GM12878 (cell line): ENCODE measurements at regions not wholly inside any gene's neighbourhood (a gene's known extent, or its start where the extent isn't known, plus 50 kb on each side); places are given as distances from the start of the nearest gene placed in this dataset.

ENCODE experiments used
- ATAC-seq: fragments of 200-7000 bp; cut with Tn5 transposase; 3 replicates; pipeline ENCODE4 v1.9.1; 2020; ENCODE audit warnings: mild to moderate bottlenecking, moderate library complexity
- BruUV-seq: library from RNA; stranded (reverse); fragments of 400-500 nt; replicated peaks from 2 replicates; lab custom pipeline; 2021; lab: Mats Ljungman, UMichigan
- CTCF ChIA-PET: fragments of 300-600 bp; sonication (Branson Sonifier 250); formaldehyde crosslinking; extraction: SDS; loops from one replicate; lab custom pipeline; 2021; ENCODE audit warnings: inconsistent platforms; lab: Yijun Ruan, JAX
- POLR2A ChIA-PET: fragments of 350-600 bp; formaldehyde crosslinking; extraction: SDS; loops from one replicate; lab custom pipeline; 2021; ENCODE audit warnings: inconsistent platforms; lab: Charles Lee
- RAD21 ChIA-PET: fragments of 300-600 bp; sonication (Branson Sonifier 250); formaldehyde crosslinking; loops from one replicate; lab custom pipeline; 2023; ENCODE audit warnings: antibody characterized with exemption; ENCODE audit not compliant: unreplicated experiment; lab: Charles Lee
- SMC1A ChIA-PET: fragments of 300-600 bp; sonication (Branson Sonifier 250); formaldehyde crosslinking; loops from one replicate; lab custom pipeline; 2023; ENCODE audit not compliant: unreplicated experiment, uncharacterized antibody; lab: Charles Lee
- DNase-seq: peaks from one replicate; pipeline ENCODE4 v3.0.0-alpha.2; 2011; ENCODE audit warnings: low read depth, low spot score
- FAIRE-seq: peaks from 3 replicates; lab custom pipeline; 2011; peaks lifted over from hg19 to GRCh38; lab: Jason Lieb, UNC
- H2AFZ ChIP-seq: 2 replicates; pipeline ENCODE4 v1.6.0; 2011; ENCODE audit warnings: low read depth, low read length, control low read depth; ENCODE audit not compliant: control insufficient read depth
- H3K27ac ChIP-seq: 2 replicates; pipeline ENCODE4 v1.5.1; 2011; ENCODE audit warnings: control low read depth; ENCODE audit not compliant: control insufficient read depth, insufficient read depth
- H3K27me3 ChIP-seq, 2 experiments: replicated peaks in 1 of 2; 2 replicates each; pipeline versions ENCODE4 v1.6.0 to v1.6.1; 2011; ENCODE audit warnings: low read length in 1 of 2; ENCODE audit not compliant: control insufficient read depth in 2 of 2, insufficient read depth in 2 of 2
- H3K36me3 ChIP-seq, 2 experiments: 2 replicates each; pipeline ENCODE4 v1.5.1; 2011; ENCODE audit warnings: low read length in 1 of 2; ENCODE audit not compliant: control insufficient read depth in 2 of 2, insufficient read depth in 2 of 2
- H3K4me1 ChIP-seq: 2 replicates; pipeline ENCODE4 v1.6.1; 2011; ENCODE audit warnings: mild to moderate bottlenecking, low read length, moderate library complexity, mixed read lengths; ENCODE audit not compliant: control insufficient read depth, insufficient read depth
- H3K4me2 ChIP-seq: 2 replicates; pipeline ENCODE4 v1.6.0; 2011; ENCODE audit warnings: control low read depth; ENCODE audit not compliant: control insufficient read depth, insufficient read depth
- H3K4me3 ChIP-seq: fragments of 200-600 bp; sonication (generic); 2 replicates; pipeline ENCODE4 v1.5.1; 2016
- H3K79me2 ChIP-seq: 2 replicates; pipeline ENCODE4 v1.6.0; 2011; ENCODE audit warnings: low read length; ENCODE audit not compliant: control insufficient read depth, insufficient read depth
- H3K9ac ChIP-seq: 2 replicates; pipeline ENCODE4 v1.8.0; 2011; ENCODE audit warnings: low read length, control low read depth, mixed read lengths; ENCODE audit not compliant: control insufficient read depth, insufficient read depth
- H3K9me3 ChIP-seq: replicated peaks from 3 replicates; pipeline ENCODE4 v1.5.1; 2011; ENCODE audit warnings: mild to moderate bottlenecking, low read length; ENCODE audit not compliant: control insufficient read depth, insufficient read depth
- H4K20me1 ChIP-seq: 2 replicates; pipeline ENCODE4 v1.6.0; 2011; ENCODE audit not compliant: control insufficient read depth, insufficient read depth
- BRCA1 ChIP-seq: IDR thresholded peaks from 2 replicates; pipeline ENCODE4 v1.6.1; 2011; ENCODE audit warnings: low read depth, low read length, improper control_type of control experiment
- PAX8 ChIP-seq: fragments of 450-650 bp; IDR thresholded peaks from 2 replicates; pipeline ENCODE4 v1.6.1; 2017; ENCODE audit warnings: mild to moderate bottlenecking, moderate library complexity
- POLR2AphosphoS2 ChIP-seq: IDR thresholded peaks from 2 replicates; pipeline ENCODE4 v1.6.1; 2011; ENCODE audit warnings: low read depth, mild to moderate bottlenecking, low read length, improper control_type of control experiment, moderate library complexity
- SIX5 ChIP-seq: IDR thresholded peaks from 2 replicates; pipeline ENCODE4 v1.6.1; 2011; ENCODE audit warnings: mild to moderate bottlenecking, low read depth, low read length, moderate library complexity; ENCODE audit not compliant: severe bottlenecking
- SMC3 ChIP-seq: IDR thresholded peaks from 2 replicates; pipeline ENCODE4 v1.6.1; 2011; ENCODE audit warnings: low read length, improper control_type of control experiment, borderline replicate concordance
- WGBS: methylation state at CpG from one replicate; pipeline ENCODE4 v1.1.6; 2016; ENCODE audit warnings: low lambda C conversion rate; ENCODE audit not compliant: insufficient replicate concordance, insufficient coverage; ENCODE audit errors: missing lambda C conversion rate; 5-methylcytosine and 5-hydroxymethylcytosine counted together
- in situ Hi-C: fragments of 300-500 bp; cut with MboI; formaldehyde crosslinking; loops from 9 replicates; pipeline ENCODE4 v1.14.3; 2018; ENCODE audit warnings: mixed read lengths
- intact Hi-C: fragments of 100-400 bp; cut with micrococcal nuclease; formaldehyde crosslinking; loops from one replicate; pipeline ENCODE4 v1.14.2; 2022; ENCODE audit not compliant: unreplicated experiment
- TF ChIP-seq, protein P1 (sequence below): fragments of 450-650 bp; IDR thresholded peaks from 2 replicates; pipeline ENCODE4 v1.6.1; 2017; ENCODE audit warnings: mild to moderate bottlenecking, moderate library complexity

DNA sequence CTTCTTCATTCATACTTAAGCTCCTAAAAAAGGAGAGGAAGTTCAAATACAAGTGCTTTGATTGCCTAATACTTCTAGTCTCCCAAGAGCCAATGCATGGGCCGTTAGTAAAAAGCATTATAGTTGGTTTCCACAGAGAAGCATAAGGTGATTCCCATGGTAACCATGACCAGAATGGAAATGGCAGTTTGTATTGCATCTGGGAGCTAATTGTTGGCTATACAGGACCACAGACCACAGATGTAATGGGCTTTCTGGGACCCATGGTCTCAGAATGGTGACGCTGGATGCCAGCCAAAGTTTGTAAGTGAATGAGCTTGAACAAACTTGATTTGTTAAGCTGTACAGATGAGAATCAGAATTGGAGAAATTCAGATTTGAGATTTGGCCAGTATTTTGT, 333.9 kb upstream of the C11orf87 start:
- TF ChIP-seq POLR2AphosphoS2: no peak
- TF ChIP-seq, protein P1, sequence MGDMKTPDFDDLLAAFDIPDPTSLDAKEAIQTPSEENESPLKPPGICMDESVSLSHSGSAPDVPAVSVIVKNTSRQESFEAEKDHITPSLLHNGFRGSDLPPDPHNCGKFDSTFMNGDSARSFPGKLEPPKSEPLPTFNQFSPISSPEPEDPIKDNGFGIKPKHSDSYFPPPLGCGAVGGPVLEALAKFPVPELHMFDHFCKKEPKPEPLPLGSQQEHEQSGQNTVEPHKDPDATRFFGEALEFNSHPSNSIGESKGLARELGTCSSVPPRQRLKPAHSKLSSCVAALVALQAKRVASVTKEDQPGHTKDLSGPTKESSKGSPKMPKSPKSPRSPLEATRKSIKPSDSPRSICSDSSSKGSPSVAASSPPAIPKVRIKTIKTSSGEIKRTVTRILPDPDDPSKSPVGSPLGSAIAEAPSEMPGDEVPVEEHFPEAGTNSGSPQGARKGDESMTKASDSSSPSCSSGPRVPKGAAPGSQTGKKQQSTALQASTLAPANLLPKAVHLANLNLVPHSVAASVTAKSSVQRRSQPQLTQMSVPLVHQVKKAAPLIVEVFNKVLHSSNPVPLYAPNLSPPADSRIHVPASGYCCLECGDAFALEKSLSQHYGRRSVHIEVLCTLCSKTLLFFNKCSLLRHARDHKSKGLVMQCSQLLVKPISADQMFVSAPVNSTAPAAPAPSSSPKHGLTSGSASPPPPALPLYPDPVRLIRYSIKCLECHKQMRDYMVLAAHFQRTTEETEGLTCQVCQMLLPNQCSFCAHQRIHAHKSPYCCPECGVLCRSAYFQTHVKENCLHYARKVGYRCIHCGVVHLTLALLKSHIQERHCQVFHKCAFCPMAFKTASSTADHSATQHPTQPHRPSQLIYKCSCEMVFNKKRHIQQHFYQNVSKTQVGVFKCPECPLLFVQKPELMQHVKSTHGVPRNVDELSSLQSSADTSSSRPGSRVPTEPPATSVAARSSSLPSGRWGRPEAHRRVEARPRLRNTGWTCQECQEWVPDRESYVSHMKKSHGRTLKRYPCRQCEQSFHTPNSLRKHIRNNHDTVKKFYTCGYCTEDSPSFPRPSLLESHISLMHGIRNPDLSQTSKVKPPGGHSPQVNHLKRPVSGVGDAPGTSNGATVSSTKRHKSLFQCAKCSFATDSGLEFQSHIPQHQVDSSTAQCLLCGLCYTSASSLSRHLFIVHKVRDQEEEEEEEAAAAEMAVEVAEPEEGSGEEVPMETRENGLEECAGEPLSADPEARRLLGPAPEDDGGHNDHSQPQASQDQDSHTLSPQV: no peak
- no peak for TF ChIP-seq PAX8
- no peak for TF ChIP-seq BRCA1
- TF ChIP-seq SIX5: no peak
- TF ChIP-seq SMC3: no peak
- Histone ChIP-seq H4K20me1 (no peaks in the 10 kb centered on the region), H3K4me3 (no peak overlapping the region), H2AFZ (no peak overlapping the region), H3K79me2 (no peaks in the 10 kb centered on the region), H3K4me2 (no peak overlapping the region), H3K27me3 (no peaks in the 10 kb centered on the region), H3K9me3 (no peaks in the 10 kb centered on the region), H3K9ac (no peak overlapping the region), H3K4me1 (no peaks in the 10 kb centered on the region), H3K27ac (no peak overlapping the region), H3K36me3 (no peaks in the 10 kb centered on the region)
- no TSS peak for BruUV-seq
- ATAC-seq (no peak), FAIRE-seq (no peak), DNase-seq (no peak)
- POLR2A ChIA-PET: no interaction called here
- CTCF ChIA-PET: no interaction called here
- SMC1A ChIA-PET: interaction anchor here (0.9 to 1.0 kb wide), 2 partner anchors 10 to 61 kb away, joined by 3 read pairs; no protein-coding TSS in a partner anchor
- 16% methylated on average over 2 of the region's 2 CpGs for WGBS
- intact Hi-C loops (no loop called here), in situ Hi-C loops (no loop called here)
- RAD21 ChIA-PET: no interaction called here
